ENCODE measurements at regions not wholly inside any gene's neighbourhood (a gene's known extent, or its start where the extent isn't known, plus 50 kb on each side); places are given as distances from the start of the nearest gene placed in this dataset.

DNA sequence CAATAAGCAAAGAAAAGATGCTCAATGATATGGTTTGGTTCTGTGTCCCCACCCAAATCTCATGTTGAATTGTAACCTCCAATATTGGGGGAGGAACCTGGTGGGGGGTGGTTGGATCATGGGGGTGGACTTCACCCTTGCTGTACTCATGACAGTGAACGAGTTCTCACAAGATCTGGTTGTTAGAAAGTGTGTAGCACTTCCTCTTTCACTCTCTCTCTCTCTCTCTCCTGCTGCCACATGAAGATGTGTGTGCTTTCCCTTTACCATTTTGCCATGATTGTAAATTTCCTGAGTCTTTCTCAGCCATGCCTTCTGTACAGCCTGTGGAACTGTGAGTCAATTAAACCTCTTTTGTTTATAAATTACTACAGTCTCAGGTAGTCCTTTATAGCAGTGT lies 248.4 kb downstream of the HHIPL2 start:
- no peaks in the 10 kb centered on the region for H3K9me3 ChIP-seq (replicated peaks; ENCODE audit: insufficient read depth, low read length)
- no peak for DNase-seq
- H3K36me3 ChIP-seq (replicated peaks; ENCODE audit: insufficient read depth, low read length) = no peaks in the 10 kb centered on the region
- TF ChIP-seq, protein P1, sequence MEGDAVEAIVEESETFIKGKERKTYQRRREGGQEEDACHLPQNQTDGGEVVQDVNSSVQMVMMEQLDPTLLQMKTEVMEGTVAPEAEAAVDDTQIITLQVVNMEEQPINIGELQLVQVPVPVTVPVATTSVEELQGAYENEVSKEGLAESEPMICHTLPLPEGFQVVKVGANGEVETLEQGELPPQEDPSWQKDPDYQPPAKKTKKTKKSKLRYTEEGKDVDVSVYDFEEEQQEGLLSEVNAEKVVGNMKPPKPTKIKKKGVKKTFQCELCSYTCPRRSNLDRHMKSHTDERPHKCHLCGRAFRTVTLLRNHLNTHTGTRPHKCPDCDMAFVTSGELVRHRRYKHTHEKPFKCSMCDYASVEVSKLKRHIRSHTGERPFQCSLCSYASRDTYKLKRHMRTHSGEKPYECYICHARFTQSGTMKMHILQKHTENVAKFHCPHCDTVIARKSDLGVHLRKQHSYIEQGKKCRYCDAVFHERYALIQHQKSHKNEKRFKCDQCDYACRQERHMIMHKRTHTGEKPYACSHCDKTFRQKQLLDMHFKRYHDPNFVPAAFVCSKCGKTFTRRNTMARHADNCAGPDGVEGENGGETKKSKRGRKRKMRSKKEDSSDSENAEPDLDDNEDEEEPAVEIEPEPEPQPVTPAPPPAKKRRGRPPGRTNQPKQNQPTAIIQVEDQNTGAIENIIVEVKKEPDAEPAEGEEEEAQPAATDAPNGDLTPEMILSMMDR (IDR thresholded peaks at IDR 0.05; ENCODE audit: low read length) = no peak
- TF ChIP-seq EZH2phosphoT487 (IDR thresholded peaks at IDR 0.05; ENCODE audit: low read length) = no peak
- no peak for TF ChIP-seq EZH2 (optimal IDR thresholded peaks at IDR 0.05; ENCODE audit: low read depth, low read length)
- no peak overlapping the region for H2AFZ ChIP-seq (ENCODE audit: low read length)
- H3K4me1 ChIP-seq (ENCODE audit: low read length) = no peaks in the 10 kb centered on the region
- H3K79me2 ChIP-seq (ENCODE audit: low read length) = no peaks in the 10 kb centered on the region
- H3K9ac ChIP-seq (ENCODE audit: low read length) = no peak overlapping the region
- H3K4me3 ChIP-seq (ENCODE audit: low read length) = no peak overlapping the region
- H4K20me1 ChIP-seq (ENCODE audit: insufficient read depth, low read length) = no peaks in the 10 kb centered on the region
- no peak overlapping the region for H3K4me2 ChIP-seq (ENCODE audit: low read depth, low read length)
- H3F3A ChIP-seq (ENCODE audit: insufficient read depth, low read length) = no peaks in the 10 kb centered on the region
- no peaks in the 10 kb centered on the region for H3K27me3 ChIP-seq (replicated peaks; ENCODE audit: insufficient read depth, low read length)
- no peak overlapping the region for H3K27ac ChIP-seq (ENCODE audit: low read length)
- no peaks in the 10 kb centered on the region for H3K9me2 ChIP-seq (replicated peaks; ENCODE audit: insufficient read depth, low read length)

DNA sequence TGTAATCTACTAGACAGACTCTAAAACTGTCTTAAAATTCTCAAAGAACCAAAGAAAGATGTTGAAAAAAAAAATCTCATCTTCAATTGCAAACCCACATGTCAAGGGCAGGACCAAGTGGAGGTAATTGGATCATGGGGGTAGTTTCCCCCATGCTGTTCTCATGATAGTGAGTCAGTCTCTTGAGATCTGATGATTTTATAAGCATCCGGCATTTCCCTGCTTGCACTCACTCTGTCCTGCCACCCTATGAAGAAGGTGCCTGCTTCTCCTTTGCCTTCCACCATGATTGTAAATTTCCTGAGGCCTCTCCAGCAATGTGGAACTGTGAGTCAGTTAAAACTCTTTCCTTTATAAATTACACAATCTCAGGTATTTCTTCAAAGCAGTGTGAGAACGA lies 257.0 kb downstream of the HHIPL2 start:
- Histone ChIP-seq H3K9me3 (replicated peaks; ENCODE audit: insufficient read depth, low read length) (no peaks in the 10 kb centered on the region), H3K27me3 (replicated peaks; ENCODE audit: insufficient read depth, low read length) (no peaks in the 10 kb centered on the region), H3K4me2 (ENCODE audit: low read depth, low read length) (no peak overlapping the region), H4K20me1 (ENCODE audit: insufficient read depth, low read length) (no peaks in the 10 kb centered on the region), H3K4me3 (ENCODE audit: low read length) (no peak overlapping the region), H3K4me1 (ENCODE audit: low read length) (no peaks in the 10 kb centered on the region), H2AFZ (ENCODE audit: low read length) (no peak overlapping the region), H3K27ac (ENCODE audit: low read length) (no peak overlapping the region), H3K9me2 (replicated peaks; ENCODE audit: insufficient read depth, low read length) (no peaks in the 10 kb centered on the region), H3K9ac (ENCODE audit: low read length) (no peak overlapping the region), H3K36me3 (replicated peaks; ENCODE audit: insufficient read depth, low read length) (no peaks in the 10 kb centered on the region), H3K79me2 (ENCODE audit: low read length) (no peaks in the 10 kb centered on the region), H3F3A (ENCODE audit: insufficient read depth, low read length) (no peaks in the 10 kb centered on the region)
- TF ChIP-seq EZH2 (optimal IDR thresholded peaks at IDR 0.05; ENCODE audit: low read depth, low read length) (no peak), EZH2phosphoT487 (IDR thresholded peaks at IDR 0.05; ENCODE audit: low read length) (no peak)
- TF ChIP-seq, protein P1 (IDR thresholded peaks at IDR 0.05; ENCODE audit: low read length) = no peak
- DNase-seq = no peak

DNA sequence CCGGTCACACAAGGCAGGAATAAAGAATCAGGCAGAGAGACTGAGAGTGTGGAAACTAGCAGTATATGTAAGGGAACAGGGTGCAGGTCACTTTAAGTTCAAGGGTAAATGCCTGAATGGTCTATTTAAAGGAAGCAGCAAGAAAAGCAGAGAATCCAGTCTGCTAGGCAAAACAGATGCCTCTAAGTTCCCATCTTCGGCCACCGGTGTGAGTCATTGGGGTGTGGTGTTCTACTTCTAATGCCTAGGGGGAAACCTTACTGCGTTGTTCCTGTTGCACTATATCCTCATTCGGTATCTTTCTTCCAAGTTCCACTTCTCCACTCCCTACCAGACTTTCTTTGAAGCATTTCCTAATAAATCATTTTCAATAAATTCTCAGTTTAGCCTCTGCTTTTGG lies 259.9 kb downstream of the HHIPL2 start:
- H3K4me1 ChIP-seq (ENCODE audit: low read length) = no peaks in the 10 kb centered on the region
- H3K4me3 ChIP-seq (ENCODE audit: low read length) = no peak overlapping the region
- H3K27ac ChIP-seq (ENCODE audit: low read length) = no peak overlapping the region
- no peak overlapping the region for H3K4me2 ChIP-seq (ENCODE audit: low read depth, low read length)
- no peaks in the 10 kb centered on the region for H3K9me3 ChIP-seq (replicated peaks; ENCODE audit: insufficient read depth, low read length)
- no peaks in the 10 kb centered on the region for H3K9me2 ChIP-seq (replicated peaks; ENCODE audit: insufficient read depth, low read length)
- no peaks in the 10 kb centered on the region for H3K27me3 ChIP-seq (replicated peaks; ENCODE audit: insufficient read depth, low read length)
- no peak overlapping the region for H2AFZ ChIP-seq (ENCODE audit: low read length)
- H3K36me3 ChIP-seq (replicated peaks; ENCODE audit: insufficient read depth, low read length) = no peaks in the 10 kb centered on the region
- no peaks in the 10 kb centered on the region for H3F3A ChIP-seq (ENCODE audit: insufficient read depth, low read length)
- no peaks in the 10 kb centered on the region for H4K20me1 ChIP-seq (ENCODE audit: insufficient read depth, low read length)
- TF ChIP-seq EZH2phosphoT487 (IDR thresholded peaks at IDR 0.05; ENCODE audit: low read length) = no peak
- TF ChIP-seq EZH2 (optimal IDR thresholded peaks at IDR 0.05; ENCODE audit: low read depth, low read length) = no peak
- TF ChIP-seq, protein P1 (IDR thresholded peaks at IDR 0.05; ENCODE audit: low read length) = no peak
- no peak overlapping the region for H3K9ac ChIP-seq (ENCODE audit: low read length)
- DNase-seq = no peak
- no peaks in the 10 kb centered on the region for H3K79me2 ChIP-seq (ENCODE audit: low read length)
